HG03097 (cell line): ENCODE measurements at regions not wholly inside any gene's neighbourhood (a gene's known extent, or its start where the extent isn't known, plus 50 kb on each side); places are given as distances from the start of the nearest gene placed in this dataset.
"Not testable (repeated sequence)": the region's sequence is repeated elsewhere in the genome, so short reads cannot be mapped to it uniquely, and the experiment has no call there.

Source experiments
- ATAC-seq: cut with Tn5 transposase; IDR thresholded peaks from one replicate; pipeline ENCODE4 v1.9.1; 2021; ENCODE audit not compliant: unreplicated experiment, low FRiP score

GRCh38 chr2:437180-437579 is 149.3 kb upstream of the ALKAL2 start:
- no peak for ATAC-seq

GRCh38 chr2:436205-436604 is 148.3 kb upstream of the ALKAL2 start:
- no peak for ATAC-seq

GRCh38 chr2:434625-435024 is 146.7 kb upstream of the ALKAL2 start:
- ATAC-seq = no peak

- ATAC-seq = no peak
These were observed 145.3 kb upstream of the ALKAL2 start for GRCh38 chr2:433216-433615.

- ATAC-seq = no peak
These were observed 142.6 kb upstream of the ALKAL2 start for GRCh38 chr2:430291-431040.

- ATAC-seq = no peak
These were observed 141.8 kb upstream of the ALKAL2 start for GRCh38 chr2:429575-430254.

- no peak for ATAC-seq
These were observed 141.3 kb upstream of the ALKAL2 start for GRCh38 chr2:429142-429541.

GRCh38 chr2:428591-428990 is 140.7 kb upstream of the ALKAL2 start:
- no peak for ATAC-seq

- ATAC-seq = not testable (repeated sequence)
These were observed 138.8 kb upstream of the ALKAL2 start for GRCh38 chr2:426696-427095.

- no peak for ATAC-seq
These were observed 138.1 kb upstream of the ALKAL2 start for GRCh38 chr2:425947-426346.

- ATAC-seq = no peak
These were observed 137.4 kb upstream of the ALKAL2 start for GRCh38 chr2:425243-425642.

GRCh38 chr2:424306-425171 is 136.6 kb upstream of the ALKAL2 start:
- ATAC-seq = no peak

GRCh38 chr2:423479-423878 is 135.6 kb upstream of the ALKAL2 start:
- ATAC-seq = no peak

- ATAC-seq = no peak
These were observed 135.0 kb upstream of the ALKAL2 start for GRCh38 chr2:422676-423435.

- no peak for ATAC-seq
These were observed 133.5 kb upstream of the ALKAL2 start for GRCh38 chr2:421406-421805.

- ATAC-seq = no peak
These were observed 131.9 kb upstream of the ALKAL2 start for GRCh38 chr2:419687-420317.

GRCh38 chr2:417662-418061 is 129.8 kb upstream of the ALKAL2 start:
- no peak for ATAC-seq

GRCh38 chr2:417006-417405 is 129.1 kb upstream of the ALKAL2 start:
- ATAC-seq = no peak

GRCh38 chr2:415986-416610 is 128.2 kb upstream of the ALKAL2 start:
- no peak for ATAC-seq

GRCh38 chr2:409523-409922 is 121.6 kb upstream of the ALKAL2 start:
- no peak for ATAC-seq
